HAP-1 (cell line): ENCODE measurements at regions not wholly inside any gene's neighbourhood (a gene's known extent, or its start where the extent isn't known, plus 50 kb on each side); places are given as distances from the start of the nearest gene placed in this dataset.

ENCODE experiments used
- DNase-seq, 2 experiments: peaks; one replicate each; pipeline ENCODE4 v3.0.0-alpha.2; 2016 to 2020; ENCODE audit warnings: low spot score in 2 of 2
- H3K27me3 ChIP-seq: fragments of 250-450 bp; sonication (Bioruptor Pico); 2 replicates; pipeline ENCODE4 v1.5.1; 2020; ENCODE audit warnings: low read depth, mild to moderate bottlenecking, moderate library complexity
- H3K36me3 ChIP-seq: fragments of 250-450 bp; sonication (Bioruptor Pico); replicated peaks from 2 replicates; pipeline ENCODE4 v1.5.1; 2020; ENCODE audit warnings: mild to moderate bottlenecking
- H3K4me1 ChIP-seq: fragments of 250-450 bp; sonication (Bioruptor Pico); 2 replicates; pipeline ENCODE4 v1.5.1; 2020; ENCODE audit warnings: mild to moderate bottlenecking
- H3K4me3 ChIP-seq: fragments of 250-450 bp; sonication (Bioruptor Pico); 2 replicates; pipeline ENCODE4 v1.5.1; 2020; ENCODE audit warnings: mild to moderate bottlenecking, moderate library complexity
- H3K9me3 ChIP-seq: fragments of 250-450 bp; sonication (Bioruptor Pico); 2 replicates; pipeline ENCODE4 v1.5.1; 2020; ENCODE audit warnings: mild to moderate bottlenecking, moderate library complexity
- in situ Hi-C: fragments of 300-500 bp; cut with MboI; formaldehyde crosslinking; loops from 3 replicates; pipeline ENCODE4 v1.14.3; 2020; ENCODE audit warnings: low sequenced_read_pairs, inconsistent platforms, mixed read lengths

DNA sequence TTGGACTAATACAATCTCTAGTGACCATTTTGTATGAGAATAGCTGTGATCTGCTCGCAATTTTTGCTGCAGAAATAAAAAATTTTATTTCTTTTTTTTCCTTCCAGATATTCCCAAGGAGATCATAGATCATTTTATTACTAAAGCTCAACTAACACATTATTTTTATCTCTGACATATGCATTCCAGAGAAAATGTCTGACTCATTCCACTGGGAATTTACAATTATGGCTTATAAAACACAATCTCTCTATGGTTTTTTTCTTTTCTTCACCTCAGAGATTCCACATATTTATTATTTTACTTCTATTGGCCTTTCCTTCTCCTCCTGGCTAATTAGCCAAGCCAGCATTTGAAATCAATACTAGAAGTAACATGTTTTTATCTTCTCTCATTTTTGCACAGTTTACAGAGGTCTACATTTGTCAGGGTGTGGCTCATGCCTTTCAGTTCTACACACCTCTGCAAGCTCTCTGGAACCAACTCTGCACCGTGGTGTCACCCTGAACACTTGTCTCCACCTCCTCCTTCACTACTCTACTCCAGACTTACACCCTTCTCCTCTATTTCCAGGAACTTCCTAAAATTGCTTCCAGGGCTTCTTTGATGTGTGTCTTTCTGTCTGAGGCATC lies 59.8 kb upstream of the GPM6A start:
- Histone ChIP-seq H3K9me3 (no peaks in the 10 kb centered on the region), H3K27me3 (no peaks in the 10 kb centered on the region), H3K36me3 (no peaks in the 10 kb centered on the region), H3K4me1 (no peaks in the 10 kb centered on the region), H3K4me3 (no peak overlapping the region)
- DNase-seq: no peak
- in situ Hi-C loops: no loop called here

DNA sequence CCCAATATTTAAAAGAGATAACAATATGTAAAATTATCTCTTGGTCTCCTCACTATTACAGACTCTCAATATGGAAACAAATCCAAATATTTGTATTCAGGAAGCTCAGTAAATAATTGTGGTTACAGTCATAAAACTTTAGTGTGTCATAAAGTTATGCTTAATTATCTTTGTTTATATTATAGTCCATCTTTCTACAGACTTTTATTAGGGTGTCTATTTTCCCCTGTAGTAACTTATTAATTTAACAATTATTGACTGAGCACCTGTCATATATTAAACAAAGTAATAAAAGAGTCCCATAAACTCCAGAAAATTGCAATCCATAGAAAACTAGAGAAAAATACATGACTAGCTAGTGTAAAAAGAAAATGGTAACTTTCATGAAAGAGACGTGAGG lies 61.6 kb upstream of the GPM6A start:
- H3K4me1 ChIP-seq: no peaks in the 10 kb centered on the region
- H3K4me3 ChIP-seq: no peak overlapping the region
- no peaks in the 10 kb centered on the region for H3K36me3 ChIP-seq
- H3K9me3 ChIP-seq: no peaks in the 10 kb centered on the region
- in situ Hi-C loops: no loop called here
- no peaks in the 10 kb centered on the region for H3K27me3 ChIP-seq
- no peak for DNase-seq

DNA sequence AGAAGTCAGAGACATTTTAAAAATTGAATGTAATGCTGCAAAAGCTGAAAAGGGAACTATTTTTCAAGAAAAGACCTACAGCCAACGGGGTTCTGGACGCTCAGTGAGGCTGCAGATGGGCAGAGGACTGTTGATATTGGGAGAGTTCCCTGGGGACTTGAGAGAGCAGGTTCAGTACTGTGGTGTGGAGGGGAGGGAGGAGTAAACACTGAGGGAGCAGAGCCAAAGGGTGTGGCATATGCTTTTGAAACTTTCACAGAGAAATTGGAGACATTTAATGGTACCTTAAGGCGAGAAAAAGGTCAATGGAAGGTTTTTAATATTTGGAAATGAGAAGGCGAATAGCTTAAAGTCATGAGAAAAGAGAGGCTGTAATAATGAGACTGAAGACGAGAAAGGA lies 62.2 kb upstream of the GPM6A start:
- in situ Hi-C loops: no loop called here
- H3K9me3 ChIP-seq: no peaks in the 10 kb centered on the region
- H3K4me1 ChIP-seq: no peaks in the 10 kb centered on the region
- H3K27me3 ChIP-seq: no peaks in the 10 kb centered on the region
- no peaks in the 10 kb centered on the region for H3K36me3 ChIP-seq
- DNase-seq: no peak
- no peak overlapping the region for H3K4me3 ChIP-seq

DNA sequence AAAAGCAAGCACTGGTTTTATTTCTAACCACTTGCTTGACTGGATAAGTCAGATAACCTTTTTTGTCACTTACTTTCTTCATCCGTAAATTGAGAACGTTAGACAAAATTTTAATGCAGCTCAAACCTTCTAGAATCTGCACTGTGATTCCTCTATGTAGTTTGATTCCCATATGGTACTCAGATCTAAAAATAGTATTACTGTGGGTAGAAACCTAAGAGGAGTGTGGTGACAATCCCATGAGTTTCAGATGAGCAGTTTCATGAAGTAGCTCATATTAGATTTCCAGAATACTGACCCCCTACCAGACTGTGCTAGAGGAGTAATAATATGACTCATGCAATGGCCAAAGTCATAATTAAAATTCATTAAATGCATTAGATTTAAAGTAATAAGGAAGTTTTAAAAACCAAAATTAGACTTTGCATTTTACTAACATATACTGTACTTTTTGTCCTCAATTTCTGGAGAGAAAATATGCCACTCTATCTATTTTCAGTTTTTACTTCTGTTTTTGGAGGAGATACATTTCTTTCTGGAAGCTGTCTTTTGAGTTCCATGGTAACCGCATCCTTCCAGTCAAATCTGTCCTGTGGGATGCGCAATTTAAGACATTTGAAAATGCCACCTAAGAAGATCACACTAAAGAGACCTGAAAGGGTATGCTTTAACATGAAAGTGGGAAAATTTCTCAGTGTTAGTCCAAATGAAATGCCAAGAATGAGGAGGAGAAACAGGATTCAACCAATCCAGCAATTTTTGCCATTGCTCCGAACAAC lies 64.1 kb upstream of the GPM6A start:
- no peaks in the 10 kb centered on the region for H3K27me3 ChIP-seq
- H3K36me3 ChIP-seq: no peaks in the 10 kb centered on the region
- in situ Hi-C loops: no loop called here
- no peaks in the 10 kb centered on the region for H3K9me3 ChIP-seq
- H3K4me3 ChIP-seq: no peak overlapping the region
- no peaks in the 10 kb centered on the region for H3K4me1 ChIP-seq
- DNase-seq: no peak

DNA sequence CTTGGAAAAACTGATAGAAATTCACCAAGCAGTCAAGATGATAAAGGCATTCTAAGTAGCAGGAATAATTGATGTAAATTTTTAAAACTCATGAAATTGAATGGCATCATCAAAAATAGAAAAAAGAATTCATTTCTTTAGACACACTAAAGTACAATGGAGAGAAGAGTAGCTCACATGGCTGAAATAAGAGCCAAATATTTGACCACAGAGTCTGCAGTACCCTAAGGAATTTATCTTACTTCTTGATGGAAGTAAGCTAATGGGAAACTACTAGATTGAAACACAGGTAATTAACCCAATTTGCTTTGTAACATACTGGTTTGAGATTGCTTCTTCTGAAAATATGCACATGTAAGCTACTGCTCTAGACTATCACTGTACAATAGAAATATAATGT lies 70.8 kb upstream of the GPM6A start:
- Histone ChIP-seq H3K4me3 (no peak overlapping the region), H3K4me1 (no peaks in the 10 kb centered on the region), H3K27me3 (no peaks in the 10 kb centered on the region), H3K9me3 (no peaks in the 10 kb centered on the region), H3K36me3 (no peaks in the 10 kb centered on the region)
- in situ Hi-C loops: no loop called here
- no peak for DNase-seq

DNA sequence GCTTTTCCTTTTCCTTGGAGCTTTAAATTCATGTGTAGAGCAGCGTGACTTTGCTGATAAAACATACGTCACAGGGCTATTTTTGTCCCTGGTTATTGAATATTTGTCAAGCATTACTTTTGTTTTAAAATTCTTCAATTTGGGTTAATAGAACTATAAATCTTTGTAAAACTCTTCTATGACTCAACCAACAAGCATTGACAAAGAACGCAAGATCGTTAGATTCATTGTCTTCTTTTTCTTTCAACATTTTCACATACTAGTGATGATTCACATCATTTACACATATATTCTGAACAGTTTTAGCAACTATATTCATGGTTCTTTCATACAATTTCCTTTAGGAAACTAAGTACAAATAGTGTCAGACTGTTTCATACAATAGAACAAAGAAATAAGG lies 72.0 kb upstream of the GPM6A start:
- DNase-seq: no peak
- Histone ChIP-seq H3K4me1 (no peaks in the 10 kb centered on the region), H3K36me3 (no peaks in the 10 kb centered on the region), H3K9me3 (no peaks in the 10 kb centered on the region), H3K4me3 (no peak overlapping the region), H3K27me3 (no peaks in the 10 kb centered on the region)
- in situ Hi-C loops: no loop called here

DNA sequence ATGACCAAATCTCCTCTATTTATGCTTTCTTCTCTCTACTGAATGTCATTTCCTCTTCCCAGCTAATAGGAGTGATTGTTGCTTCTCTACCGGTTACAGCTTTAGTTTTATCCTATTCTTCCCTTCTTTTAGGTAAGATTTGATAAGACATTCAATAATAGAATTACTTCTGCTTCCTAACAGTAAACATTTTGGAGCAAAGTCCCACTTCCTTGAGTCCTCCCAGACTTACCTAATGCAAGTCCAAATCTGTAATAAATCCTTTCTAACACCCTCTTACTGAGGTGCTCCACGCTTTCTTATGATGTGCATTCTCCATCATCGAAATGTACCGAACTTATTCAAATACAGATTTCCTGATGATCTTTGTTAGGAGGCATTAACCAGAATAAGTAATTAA lies 79.2 kb upstream of the GPM6A start:
- H3K4me1 ChIP-seq: no peaks in the 10 kb centered on the region
- DNase-seq: no peak
- no peaks in the 10 kb centered on the region for H3K36me3 ChIP-seq
- in situ Hi-C loops: loop anchor here (10.0 kb wide), 1 partner anchor 326 kb away; no protein-coding TSS in a partner anchor
- no peaks in the 10 kb centered on the region for H3K27me3 ChIP-seq
- no peaks in the 10 kb centered on the region for H3K9me3 ChIP-seq
- H3K4me3 ChIP-seq: no peak overlapping the region

DNA sequence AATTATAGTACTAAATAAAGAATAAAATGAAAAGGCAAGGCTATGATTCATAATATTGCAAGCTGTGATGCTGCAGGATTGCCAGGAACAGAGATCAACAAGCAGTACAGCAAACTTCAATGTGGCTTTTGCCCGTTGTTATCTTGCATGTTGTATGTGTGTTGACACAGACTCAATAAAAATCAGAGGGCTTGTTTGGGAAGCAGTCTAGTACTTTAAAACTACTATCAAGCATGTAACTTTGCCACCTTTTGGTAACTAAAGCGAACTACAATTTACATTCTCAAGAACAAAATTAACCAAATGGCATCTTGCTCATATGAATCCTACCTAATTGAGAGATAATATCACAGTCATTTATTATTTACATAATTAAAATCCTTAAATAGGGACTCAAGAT lies 79.8 kb upstream of the GPM6A start:
- DNase-seq: peak in 1 of 2 experiments; percentile 47
- Histone ChIP-seq H3K4me3 (no peak overlapping the region), H3K27me3 (no peaks in the 10 kb centered on the region), H3K4me1 (no peaks in the 10 kb centered on the region), H3K9me3 (no peaks in the 10 kb centered on the region), H3K36me3 (no peaks in the 10 kb centered on the region)
- in situ Hi-C loops: loop anchor here (10.0 kb wide), 1 partner anchor 327 kb away; no protein-coding TSS in a partner anchor

DNA sequence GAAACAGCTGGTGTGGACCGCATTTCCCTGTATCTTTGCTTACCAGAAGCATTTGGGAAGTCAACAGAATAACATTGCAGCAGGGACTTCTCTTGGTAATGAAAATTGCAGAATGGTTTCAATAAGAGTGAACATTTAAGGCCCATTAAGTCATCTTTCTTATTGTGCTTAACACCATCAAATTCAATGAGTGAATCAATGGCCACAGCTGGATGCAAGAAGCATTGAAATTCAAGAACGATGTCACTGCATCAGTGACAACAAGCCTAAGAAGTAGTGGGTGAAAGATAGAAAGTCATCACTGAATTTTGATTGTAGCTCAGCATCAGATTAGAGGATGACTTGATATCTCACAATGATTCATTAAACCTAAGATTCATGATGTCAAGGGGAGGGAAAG lies 93.9 kb upstream of the GPM6A start:
- DNase-seq: no peak
- no peaks in the 10 kb centered on the region for H3K9me3 ChIP-seq
- H3K36me3 ChIP-seq: no peaks in the 10 kb centered on the region
- in situ Hi-C loops: no loop called here
- no peaks in the 10 kb centered on the region for H3K27me3 ChIP-seq
- no peaks in the 10 kb centered on the region; the same call in 1 of the 2 replicates for H3K4me1 ChIP-seq
- no peak overlapping the region for H3K4me3 ChIP-seq

DNA sequence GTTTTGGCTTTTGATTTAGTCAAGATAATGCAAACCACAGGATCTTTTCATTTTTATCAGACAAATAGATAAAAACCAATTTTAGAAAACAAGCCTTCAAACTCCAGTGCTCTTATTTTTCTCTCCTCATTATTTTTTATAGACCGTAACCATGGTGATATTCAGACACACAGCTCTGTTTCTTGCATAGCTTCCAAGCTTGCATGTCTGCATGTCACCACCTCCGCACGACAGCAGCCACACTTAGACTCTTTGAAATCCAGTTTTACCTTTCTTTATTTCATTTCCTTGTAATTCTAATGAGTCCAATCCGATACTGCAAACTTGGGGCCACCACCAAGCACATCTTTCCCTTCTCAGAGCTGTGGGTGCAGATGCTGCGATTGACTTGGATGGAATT lies 94.3 kb upstream of the GPM6A start:
- Histone ChIP-seq H3K36me3 (no peaks in the 10 kb centered on the region), H3K4me1 (no peaks in the 10 kb centered on the region; the same call in 1 of the 2 replicates), H3K27me3 (no peaks in the 10 kb centered on the region), H3K4me3 (no peak overlapping the region), H3K9me3 (no peaks in the 10 kb centered on the region)
- no peak for DNase-seq
- in situ Hi-C loops: no loop called here

DNA sequence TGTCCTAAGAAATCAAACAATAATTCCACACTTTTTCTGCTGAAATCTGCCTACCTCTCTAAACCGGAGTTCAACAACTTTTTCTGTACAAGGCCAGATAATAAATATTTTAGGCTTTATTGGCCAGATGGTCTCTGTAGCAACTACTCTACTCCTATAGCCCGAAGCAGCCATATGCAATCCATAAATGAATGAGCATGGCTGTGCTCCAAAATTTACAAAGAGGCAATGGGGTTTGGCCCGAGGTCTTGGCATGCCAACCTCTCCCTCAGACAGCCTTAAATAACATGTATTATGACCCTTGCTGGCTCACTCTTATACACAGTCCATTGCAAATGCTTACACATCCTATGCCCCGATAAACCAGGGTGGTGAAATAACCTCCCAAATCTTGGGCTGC lies 98.6 kb upstream of the GPM6A start:
- Histone ChIP-seq H3K4me3 (no peak overlapping the region), H3K4me1 (no peaks in the 10 kb centered on the region), H3K9me3 (no peaks in the 10 kb centered on the region), H3K27me3 (no peaks in the 10 kb centered on the region), H3K36me3 (no peaks in the 10 kb centered on the region)
- in situ Hi-C loops: no loop called here
- DNase-seq: no peak

DNA sequence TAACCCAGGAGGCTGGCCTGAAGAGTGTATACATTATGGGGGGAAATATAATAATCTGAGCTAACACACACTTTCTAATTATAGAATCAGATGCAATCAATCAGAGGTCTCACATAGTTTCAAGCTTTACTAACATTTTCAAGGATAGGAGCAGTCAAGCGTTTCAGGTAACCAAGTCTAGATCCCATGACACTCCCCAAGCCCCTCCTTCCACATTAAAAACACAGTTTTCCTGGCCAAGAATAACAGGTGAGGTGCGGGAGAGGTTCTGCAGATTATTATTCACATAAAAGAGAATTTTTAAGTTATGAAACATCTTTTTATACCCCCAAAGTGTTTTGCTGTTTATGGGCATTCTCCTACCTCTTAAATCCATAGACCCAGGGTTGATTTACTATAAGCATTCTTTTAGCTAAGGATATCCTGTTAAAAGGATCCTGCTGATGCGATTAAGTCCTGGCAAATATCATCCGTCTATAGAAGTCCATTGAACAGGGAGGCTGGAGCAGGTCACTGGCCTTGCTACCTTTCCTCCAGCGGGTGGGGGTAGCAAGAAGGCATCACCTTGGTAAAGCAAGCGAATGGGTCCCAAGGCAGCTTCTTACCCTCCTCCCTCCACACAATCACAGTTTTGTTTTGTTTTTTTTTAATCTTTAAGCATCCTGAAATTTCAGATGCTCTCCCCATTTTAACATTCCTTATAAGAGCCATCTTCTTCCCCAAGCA lies 104.7 kb upstream of the GPM6A start:
- H3K4me3 ChIP-seq: no peak overlapping the region
- H3K9me3 ChIP-seq: no peaks in the 10 kb centered on the region
- in situ Hi-C loops: no loop called here
- no peaks in the 10 kb centered on the region for H3K36me3 ChIP-seq
- DNase-seq: no peak
- no peaks in the 10 kb centered on the region for H3K27me3 ChIP-seq
- peaks cover 22% of the 10 kb centered on the region for H3K4me1 ChIP-seq

DNA sequence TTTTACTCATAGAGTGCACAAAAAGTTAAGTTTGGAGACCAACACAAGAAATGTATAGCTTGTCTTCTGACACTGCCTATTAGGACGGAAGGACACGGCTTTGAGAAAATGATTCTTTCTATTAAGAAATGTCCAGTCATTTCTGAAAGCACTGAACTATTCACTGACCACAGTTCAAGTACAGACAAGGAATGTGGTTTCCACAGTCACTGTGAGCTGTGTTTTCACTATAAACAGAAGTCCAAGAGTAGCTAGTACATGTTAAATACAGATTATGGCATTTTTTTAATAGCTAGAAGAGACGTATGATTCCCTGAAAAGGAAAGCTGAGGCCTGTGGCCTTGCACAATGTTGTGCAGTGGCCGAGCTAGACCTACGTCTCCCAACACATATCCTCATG lies 115.1 kb upstream of the GPM6A start:
- in situ Hi-C loops: no loop called here
- DNase-seq: no peak
- Histone ChIP-seq H3K4me3 (no peak overlapping the region), H3K27me3 (no peaks in the 10 kb centered on the region), H3K36me3 (no peaks in the 10 kb centered on the region), H3K9me3 (no peaks in the 10 kb centered on the region), H3K4me1 (peaks cover 18% of the 10 kb centered on the region)

DNA sequence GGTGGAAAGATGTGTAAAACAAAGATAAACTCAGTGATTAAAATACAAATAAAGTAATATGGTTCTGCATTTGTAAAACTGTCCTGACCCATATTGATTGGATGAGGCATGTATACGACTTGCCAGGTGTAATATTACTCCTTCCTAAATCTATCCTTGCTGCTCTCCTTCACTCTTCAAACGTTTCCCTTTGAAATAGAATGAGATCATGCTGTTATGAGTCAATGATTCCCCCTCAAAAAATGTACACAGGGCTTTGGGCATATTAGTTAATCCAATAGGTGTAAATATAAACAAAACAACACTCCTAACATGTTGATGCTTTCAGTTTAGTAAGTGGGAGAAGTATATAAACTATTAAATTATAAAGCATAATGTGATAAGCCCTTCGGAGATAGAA lies 117.4 kb upstream of the GPM6A start:
- in situ Hi-C loops: no loop called here
- H3K36me3 ChIP-seq: no peaks in the 10 kb centered on the region
- peaks cover 19% of the 10 kb centered on the region for H3K4me1 ChIP-seq
- H3K9me3 ChIP-seq: no peaks in the 10 kb centered on the region
- DNase-seq: no peak
- H3K27me3 ChIP-seq: no peaks in the 10 kb centered on the region
- no peak overlapping the region for H3K4me3 ChIP-seq
